ENCODE measurements at regions not wholly inside any gene's neighbourhood (a gene's known extent, or its start where the extent isn't known, plus 50 kb on each side); places are given as distances from the start of the nearest gene placed in this dataset.

DNA sequence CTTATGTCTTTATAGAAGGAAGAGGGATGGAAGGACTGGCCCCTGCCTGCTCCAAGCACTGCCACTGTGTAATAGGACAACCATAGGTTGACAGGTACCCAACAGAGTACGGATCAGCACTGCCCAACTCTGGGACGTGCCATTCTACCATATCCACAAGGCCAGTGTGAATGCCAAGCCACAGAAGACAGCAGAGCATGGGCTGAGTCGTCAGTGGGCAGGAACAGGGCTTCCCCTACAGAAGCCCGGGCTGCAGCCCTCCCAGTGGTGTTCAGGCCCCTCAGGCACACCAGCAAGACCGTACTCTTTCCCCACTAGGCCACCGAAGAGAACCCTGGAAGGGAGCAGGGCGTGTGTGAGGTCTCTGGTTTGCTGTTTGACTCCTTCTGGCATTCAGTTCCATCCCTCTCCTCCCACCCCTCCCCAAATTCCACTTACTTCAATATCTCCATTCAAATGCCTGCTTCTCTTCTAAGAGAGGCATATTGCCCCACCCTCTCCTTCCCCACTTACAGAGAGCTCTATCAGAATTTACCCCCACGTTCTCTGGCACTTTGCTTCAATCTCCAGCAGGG, 209.4 kb downstream of the FOXO1 start:
- no peak for DNase-seq (ENCODE audit: low read depth in 3 of 3, low spot score in 2 of 3)

- peak in 1 of 3 donors; percentile 29 for DNase-seq (ENCODE audit: low read depth in 3 of 3, low spot score in 2 of 3)
Measured at GRCh38 chr13:40457929-40458719, 208.3 kb downstream of the FOXO1 start.

- peak in 1 of 3 donors; percentile 30 for DNase-seq (ENCODE audit: low read depth in 3 of 3, low spot score in 2 of 3)
Measured at GRCh38 chr13:40458720-40458990, 207.8 kb downstream of the FOXO1 start.

DNA sequence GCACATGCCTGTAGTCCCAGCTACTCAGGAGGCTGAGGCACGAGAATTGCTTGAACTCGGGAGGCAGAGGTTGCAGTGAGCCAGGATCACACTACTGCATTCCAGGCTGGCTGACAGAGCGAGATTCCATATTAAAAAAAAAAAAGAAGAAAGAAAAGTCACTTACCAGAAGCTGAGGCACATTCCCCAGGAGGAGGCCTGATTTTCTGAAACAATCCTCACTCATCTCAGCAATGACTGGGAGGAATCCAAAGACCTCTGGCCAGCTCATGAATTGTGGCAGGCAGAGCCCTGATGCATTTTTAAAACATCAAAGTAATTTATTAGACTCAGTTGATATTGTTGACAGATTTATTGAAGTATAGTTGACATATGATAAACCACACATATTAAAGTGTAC, 206.3 kb downstream of the FOXO1 start:
- no peak for DNase-seq (ENCODE audit: low read depth in 3 of 3, low spot score in 2 of 3)

DNA sequence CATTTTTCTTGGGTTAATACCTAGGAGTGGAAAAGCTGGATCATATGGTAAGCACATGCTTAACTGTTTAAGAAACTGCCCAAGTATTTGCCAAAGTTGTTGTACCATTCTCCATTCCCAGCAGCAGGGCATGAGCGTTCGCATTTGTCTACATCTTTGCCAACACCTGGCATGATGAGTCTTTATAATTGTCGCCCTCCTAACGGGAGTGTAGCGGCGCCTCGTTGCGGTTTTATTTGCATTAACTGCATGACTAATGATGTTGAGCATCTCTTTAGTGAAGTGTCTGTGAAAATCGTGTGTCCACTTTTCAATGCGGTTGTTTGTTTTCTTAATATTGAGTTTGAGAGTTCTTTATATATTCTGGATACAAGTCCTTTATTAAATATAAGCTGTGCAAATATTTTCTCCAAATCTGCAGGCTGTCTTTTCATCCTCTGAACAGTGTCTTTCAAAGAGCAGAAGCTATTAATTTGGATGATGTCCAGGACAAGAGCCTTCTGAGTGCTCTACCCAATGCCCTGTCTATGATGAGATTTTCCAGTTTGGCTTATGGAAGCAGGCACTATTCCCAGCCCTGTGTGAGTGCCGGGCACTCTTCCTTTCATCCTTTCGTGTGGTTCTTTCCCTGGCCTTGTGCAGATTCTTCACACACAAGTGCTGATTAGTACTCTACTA, 202.0 kb downstream of the FOXO1 start:
- no peak for DNase-seq (ENCODE audit: low read depth in 3 of 3, low spot score in 2 of 3)

DNA sequence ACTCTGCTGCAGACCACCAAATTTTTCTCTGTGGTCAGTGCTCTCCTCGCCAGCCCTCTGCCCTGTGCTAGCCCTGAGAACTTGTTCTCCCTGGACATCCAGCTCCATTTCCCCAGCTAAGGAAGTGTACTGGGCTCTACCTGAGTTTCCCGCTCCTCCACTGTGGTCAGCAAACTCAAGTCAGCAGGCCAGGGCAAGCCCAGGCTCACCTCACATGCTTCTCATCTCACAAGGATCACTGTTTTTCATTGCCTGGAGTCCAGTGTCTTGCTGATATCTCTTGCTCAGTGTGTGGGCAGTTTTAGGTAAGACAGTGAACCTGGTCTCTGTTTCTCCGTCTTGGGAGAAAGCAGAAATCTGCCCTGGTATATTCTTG, 201.4 kb downstream of the FOXO1 start:
- no peak for DNase-seq (ENCODE audit: low read depth in 3 of 3, low spot score in 2 of 3)

DNA sequence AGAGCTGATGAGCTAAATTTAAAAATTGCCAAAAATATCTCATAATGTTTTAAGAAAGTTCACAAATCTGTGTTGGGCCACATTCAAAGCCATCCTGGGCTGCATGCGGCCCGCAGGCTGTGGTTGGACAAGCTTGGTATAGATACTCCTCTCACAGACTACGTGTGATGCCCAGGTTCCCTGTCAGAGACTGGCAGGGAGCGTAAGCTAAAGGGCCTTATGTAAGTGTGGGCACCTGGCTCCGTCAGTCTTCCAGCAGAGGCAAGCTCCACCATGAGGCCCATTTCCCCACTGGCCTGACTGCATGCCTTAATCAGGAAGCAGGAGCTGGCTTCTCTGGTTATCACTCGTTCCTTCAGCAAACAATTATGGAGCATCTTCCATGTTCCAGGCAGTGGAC, 200.2 kb downstream of the FOXO1 start:
- DNase-seq (ENCODE audit: low read depth in 3 of 3, low spot score in 2 of 3) = no peak

DNA sequence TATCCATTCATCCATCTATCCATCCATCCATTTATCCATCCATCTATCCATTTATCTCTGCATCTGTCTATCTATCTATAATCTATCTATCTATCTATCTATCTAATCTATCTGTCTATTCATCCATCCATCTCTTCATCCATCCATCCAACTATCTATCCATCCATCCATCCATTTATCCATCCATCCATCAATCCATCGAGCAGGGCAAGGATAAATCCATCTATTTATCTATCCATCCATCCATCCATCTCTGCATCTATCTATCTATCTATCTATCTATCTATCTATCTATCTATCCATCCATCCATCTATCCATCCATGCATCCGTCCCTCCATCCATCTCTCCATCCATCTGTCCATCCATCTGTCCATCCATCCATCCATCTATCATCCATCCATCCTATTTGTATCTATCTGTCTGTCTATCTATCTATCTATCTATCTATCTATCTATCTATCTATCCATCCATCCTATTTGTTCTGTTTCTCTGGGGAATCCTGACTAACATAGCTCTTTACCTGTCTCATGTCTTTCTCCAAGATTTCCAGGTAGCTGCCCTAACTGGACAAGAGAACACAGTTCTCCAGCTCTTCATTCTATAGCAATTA, 198.1 kb downstream of the FOXO1 start:
- no peak for DNase-seq (ENCODE audit: low read depth in 3 of 3, low spot score in 2 of 3)

DNA sequence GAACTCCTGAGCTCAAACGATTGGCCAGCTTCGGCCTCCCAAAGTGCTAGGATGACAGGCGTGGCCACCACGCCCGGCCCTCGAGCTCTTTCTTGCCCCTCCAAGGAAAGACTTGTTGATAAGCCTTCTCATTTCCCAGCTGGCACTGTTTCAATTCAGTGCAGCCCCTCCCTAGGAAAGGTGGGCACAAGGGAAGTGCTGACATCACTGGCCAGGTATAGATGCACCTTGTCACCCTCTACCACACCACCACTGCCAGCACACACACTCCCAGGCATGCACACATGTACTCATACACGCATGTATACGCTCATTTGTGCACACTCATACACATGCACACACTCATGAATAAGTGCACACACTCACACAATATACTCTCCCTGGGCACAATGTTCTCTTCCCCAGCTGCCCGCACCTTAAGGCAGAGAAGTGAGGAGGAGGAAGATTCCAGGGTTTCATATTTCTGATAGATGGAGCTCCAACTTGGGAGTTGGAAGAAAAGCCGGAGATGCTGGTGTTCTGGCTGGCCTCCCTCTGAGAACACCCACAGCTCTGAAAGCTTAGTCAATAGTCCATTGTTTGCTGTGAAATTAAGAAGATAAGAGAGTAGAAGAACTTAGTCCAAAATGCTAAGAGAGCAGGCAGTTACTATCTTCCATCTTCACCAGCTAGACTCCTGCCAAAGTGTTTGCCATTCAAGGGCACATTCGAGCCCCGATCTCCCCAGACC, 196.7 kb downstream of the FOXO1 start:
- DNase-seq (ENCODE audit: low read depth in 3 of 3, low spot score in 2 of 3) = no peak

- DNase-seq (ENCODE audit: low read depth in 3 of 3, low spot score in 2 of 3) = no peak
Measured at GRCh38 chr13:40470660-40471059, 195.8 kb downstream of the FOXO1 start.

- DNase-seq (ENCODE audit: low read depth in 3 of 3, low spot score in 2 of 3) = no peak
Measured at GRCh38 chr13:40471076-40471475, 195.4 kb downstream of the FOXO1 start.

GRCh38 chr13:40471911-40472310, 194.5 kb downstream of the FOXO1 start:
- no peak for DNase-seq (ENCODE audit: low read depth in 3 of 3, low spot score in 2 of 3)

- no peak for DNase-seq (ENCODE audit: low read depth in 3 of 3, low spot score in 2 of 3)
Measured at GRCh38 chr13:40472427-40473220, 193.8 kb downstream of the FOXO1 start.

DNA sequence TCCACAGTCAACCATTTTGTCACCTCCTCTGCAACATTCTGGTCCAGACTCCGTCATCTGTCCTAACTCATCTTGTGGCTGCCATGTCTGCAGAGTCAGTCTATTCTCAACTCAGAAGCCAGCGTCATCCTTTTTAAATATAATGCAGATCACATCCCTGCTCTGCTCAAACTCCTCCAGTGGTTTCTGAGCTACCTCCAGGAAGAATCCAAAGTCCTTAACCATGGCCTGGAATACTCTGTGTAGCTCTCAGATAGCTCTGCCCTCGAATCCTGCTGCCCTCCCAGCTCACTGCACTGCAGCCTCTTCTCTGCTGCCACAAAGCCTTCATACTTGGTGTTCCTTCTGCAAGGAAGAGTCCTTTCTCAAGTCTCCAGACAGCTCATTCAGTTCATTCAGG, 190.8 kb downstream of the FOXO1 start:
- no peak for DNase-seq (ENCODE audit: low read depth in 3 of 3, low spot score in 2 of 3)

DNA sequence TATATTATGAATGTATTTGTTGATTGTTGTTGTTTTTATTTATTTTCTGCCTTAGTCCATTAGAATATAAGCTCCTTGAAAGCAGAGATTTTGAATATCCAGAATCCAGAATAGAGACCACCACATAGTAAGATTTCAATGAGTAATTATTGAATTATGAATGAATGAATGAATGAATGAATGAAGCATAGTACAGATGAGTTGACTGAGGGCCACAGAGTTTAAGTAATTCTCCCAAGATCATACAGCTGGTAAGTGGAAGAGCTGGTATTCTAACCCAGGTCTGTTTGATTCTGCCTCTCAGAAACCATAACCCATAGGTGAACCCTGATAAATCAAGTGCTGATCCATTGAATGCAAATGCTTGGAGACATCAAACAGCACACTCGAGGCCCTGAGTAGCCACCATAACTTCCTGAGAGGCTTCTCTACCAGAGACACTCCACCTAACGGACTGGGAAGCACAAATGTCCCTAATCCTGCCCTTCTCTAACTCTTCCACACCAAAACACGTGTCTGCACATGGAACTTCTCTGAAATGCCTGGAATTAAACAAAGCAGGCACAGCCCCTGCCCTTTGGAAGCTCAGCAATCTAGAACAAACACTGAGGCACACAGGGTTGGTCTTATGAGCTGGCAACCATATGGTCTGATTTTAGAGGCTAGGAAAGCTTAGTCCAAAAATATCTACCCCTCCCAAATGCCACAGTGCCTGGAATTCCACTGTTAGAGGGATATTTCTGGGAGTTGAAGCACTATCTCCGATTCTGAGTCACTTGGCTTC, 190.1 kb downstream of the FOXO1 start:
- no peak for DNase-seq (ENCODE audit: low read depth in 3 of 3, low spot score in 2 of 3)

- DNase-seq (ENCODE audit: low read depth in 3 of 3, low spot score in 2 of 3) = no peak
Measured at GRCh38 chr13:40477623-40478608, 188.5 kb downstream of the FOXO1 start.

DNA sequence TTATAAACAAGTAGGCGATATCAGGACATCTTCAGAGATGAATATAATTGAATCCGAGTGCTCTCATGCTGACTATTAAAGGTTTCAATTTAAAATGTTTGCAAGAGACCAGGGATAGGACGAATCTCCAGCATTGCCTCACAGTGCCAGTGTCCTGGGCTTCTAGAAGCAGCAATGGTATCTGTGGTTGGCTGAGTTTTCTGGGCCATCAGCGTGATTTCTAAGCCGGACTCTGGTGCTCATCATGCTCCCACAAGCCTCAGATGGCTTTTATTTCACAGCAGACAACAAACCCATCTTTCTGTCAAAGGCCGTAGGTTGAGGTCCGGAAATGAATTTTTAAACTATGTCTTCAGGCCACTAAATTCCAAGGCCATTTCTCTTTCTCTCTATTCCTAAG, 187.7 kb downstream of the FOXO1 start:
- no peak for DNase-seq (ENCODE audit: low read depth in 3 of 3, low spot score in 2 of 3)

DNA sequence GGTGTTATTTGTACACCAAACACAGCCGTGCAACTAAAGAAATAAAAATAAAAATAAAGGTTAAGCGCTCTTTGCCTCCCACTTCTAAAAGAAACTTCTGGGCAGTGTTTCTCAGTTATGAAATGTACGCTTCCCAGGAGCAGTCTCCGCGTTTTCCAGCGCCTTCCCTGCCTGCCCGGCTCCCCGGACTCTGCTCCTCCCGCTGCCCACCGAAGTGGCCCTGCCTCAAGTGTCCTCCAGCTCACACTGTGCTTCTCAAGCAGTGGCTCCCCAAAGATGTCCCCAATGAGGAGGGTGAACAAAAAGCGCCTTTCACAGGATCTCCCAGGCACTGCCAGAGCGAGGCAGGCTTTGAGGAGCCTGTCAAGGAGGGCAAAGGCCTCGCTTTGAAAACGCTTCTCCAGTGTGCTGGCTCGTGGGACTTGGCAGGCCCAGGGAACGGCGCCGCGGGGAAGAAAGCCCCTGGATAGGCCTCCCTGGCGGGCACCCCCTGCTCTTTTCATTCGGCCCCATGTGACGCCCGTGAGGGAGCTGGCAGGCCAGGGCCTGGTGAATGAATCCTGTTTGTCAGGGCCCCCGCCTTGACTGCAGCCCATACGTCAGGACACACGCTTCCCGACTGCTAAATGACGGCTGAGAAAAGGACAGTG, 187.1 kb downstream of the FOXO1 start:
- no peak for DNase-seq (ENCODE audit: low read depth in 3 of 3, low spot score in 2 of 3)
